Astrocyte of the spinal cord (primary cell): ENCODE measurements at regions not wholly inside any gene's neighbourhood (a gene's known extent, or its start where the extent isn't known, plus 50 kb on each side); places are given as distances from the start of the nearest gene placed in this dataset.

Source experiments
- DNase-seq: peaks from one replicate; pipeline ENCODE4 v3.0.0; 2011; ENCODE audit warnings: low read depth, low spot score
- H3K4me3 ChIP-seq: 2 replicates; pipeline ENCODE4 v1.5.1; 2011; ENCODE audit warnings: low read depth, mild to moderate bottlenecking, low read length, moderate library complexity
- in situ Hi-C: cut with HindIII; loops from 2 replicates; pipeline ENCODE4 v1.10.0; 2017; ENCODE audit warnings: low sequenced_read_pairs
- TF ChIP-seq, protein P1 (sequence below): IDR thresholded peaks from 2 replicates; pipeline ENCODE4 v1.5.1; 2012; ENCODE audit warnings: low read depth, mild to moderate bottlenecking, low read length, inconsistent platforms

DNA sequence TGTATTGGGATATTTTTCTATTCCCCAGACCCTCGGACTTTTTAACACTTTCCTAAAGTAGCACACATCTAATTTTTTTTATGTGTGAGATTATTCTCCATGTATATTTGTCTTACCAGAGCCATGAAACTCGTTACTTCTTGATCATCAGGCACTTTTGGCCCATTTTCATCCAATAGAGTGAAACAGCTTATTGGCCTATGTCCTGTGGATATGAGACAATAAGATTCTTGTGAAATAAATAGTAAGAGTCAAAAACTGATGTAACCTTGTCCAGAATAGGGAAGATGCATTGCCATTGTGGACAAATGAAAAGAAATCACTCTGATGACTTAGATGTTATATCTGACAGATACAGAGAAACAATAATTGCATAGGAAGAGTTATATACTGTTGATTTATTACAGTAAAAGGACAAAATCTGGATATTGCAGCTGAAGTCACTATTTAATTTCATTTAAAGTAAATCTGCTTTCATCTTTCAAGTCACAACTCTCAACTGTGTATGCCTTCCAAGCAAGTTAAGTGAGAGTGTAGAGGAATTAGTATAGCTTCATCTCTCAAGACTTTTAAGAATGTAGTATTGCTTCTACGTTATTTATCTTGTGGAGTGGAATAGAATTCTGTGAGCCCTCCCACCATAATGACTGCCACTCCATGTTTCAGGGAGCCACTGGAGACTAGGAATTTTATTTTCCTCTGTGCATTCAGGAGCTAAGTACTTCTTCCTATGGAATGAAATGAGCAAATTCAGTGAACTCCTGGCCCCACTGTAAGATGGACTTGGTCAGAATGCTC lies 86.9 kb downstream of the ADAMTS1 start:
- TF ChIP-seq, protein P1, sequence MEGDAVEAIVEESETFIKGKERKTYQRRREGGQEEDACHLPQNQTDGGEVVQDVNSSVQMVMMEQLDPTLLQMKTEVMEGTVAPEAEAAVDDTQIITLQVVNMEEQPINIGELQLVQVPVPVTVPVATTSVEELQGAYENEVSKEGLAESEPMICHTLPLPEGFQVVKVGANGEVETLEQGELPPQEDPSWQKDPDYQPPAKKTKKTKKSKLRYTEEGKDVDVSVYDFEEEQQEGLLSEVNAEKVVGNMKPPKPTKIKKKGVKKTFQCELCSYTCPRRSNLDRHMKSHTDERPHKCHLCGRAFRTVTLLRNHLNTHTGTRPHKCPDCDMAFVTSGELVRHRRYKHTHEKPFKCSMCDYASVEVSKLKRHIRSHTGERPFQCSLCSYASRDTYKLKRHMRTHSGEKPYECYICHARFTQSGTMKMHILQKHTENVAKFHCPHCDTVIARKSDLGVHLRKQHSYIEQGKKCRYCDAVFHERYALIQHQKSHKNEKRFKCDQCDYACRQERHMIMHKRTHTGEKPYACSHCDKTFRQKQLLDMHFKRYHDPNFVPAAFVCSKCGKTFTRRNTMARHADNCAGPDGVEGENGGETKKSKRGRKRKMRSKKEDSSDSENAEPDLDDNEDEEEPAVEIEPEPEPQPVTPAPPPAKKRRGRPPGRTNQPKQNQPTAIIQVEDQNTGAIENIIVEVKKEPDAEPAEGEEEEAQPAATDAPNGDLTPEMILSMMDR: no peak
- no peak overlapping the region for H3K4me3 ChIP-seq
- in situ Hi-C loops: no loop called here
- DNase-seq: no peak

DNA sequence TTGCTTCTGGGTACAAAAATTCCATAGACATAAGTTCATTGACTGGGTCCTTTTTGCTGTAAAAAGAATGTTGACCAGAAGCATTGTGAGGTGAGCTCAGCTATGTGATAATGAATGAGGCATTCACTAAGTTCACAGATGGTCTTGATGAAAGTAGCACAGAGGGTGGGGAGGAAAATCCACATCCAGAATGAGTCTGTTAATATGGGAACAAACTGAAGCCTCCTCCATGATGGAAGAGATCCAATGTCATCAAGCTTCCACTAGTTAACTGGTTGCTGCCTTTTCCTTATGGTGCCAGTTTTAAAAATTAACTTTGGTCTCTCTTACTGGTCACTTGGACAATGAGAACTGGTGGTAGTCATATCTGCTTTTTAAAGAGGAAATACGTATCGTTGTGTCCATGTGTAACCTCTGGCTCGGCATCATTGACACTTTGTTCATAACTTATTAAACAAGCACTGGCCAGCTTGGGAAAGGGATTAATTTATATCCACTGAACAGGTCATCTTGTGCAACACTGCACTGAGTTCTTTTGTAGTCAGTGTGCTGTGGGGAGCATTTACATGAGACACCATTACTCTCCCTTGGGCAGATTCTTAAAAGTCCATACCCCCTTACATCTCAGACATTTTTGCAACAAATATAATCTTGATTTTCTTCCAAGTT lies 88.6 kb downstream of the ADAMTS1 start:
- in situ Hi-C loops: no loop called here
- H3K4me3 ChIP-seq: no peak overlapping the region
- DNase-seq: peak; percentile 73
- TF ChIP-seq, protein P1: no peak

DNA sequence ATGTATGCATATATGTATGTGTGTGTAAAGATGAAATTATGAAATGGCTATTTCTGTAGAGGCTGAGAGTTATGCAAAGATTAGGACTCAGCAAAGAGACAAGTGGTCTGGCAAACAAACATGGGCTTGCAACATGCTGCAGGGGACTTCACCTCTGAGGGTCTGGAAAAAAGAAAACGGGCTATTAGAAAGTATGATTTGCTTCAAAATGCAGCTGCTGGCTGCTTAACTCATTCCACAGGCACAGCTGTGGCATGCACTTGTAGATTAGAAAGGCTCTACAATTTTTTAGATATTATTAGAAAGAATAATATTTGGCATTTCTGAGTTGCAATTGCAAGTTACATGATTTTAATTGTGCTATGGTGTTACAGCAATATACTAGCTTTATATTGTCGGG lies 90.4 kb downstream of the ADAMTS1 start:
- TF ChIP-seq, protein P1: no peak
- no peak for DNase-seq
- in situ Hi-C loops: no loop called here
- no peak overlapping the region for H3K4me3 ChIP-seq

DNA sequence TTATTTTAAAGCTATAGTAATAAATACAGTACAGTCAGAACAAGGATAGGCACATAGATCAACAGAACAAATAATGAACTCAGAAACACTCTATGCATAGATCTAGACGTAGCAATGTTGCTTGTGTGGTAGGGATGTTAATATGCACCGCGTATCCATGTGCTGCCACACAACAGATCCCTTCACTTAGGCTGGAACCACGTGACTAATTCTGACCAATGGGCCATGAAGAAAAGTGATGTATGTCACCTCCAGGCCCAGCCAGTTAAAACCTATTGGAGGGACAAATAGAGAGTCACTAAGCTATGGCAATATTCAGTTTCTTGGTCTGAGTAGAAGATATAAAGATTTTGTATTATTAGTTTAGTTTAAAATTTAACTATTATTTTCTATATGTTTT lies 91.4 kb downstream of the ADAMTS1 start:
- in situ Hi-C loops: no loop called here
- no peak for DNase-seq

DNA sequence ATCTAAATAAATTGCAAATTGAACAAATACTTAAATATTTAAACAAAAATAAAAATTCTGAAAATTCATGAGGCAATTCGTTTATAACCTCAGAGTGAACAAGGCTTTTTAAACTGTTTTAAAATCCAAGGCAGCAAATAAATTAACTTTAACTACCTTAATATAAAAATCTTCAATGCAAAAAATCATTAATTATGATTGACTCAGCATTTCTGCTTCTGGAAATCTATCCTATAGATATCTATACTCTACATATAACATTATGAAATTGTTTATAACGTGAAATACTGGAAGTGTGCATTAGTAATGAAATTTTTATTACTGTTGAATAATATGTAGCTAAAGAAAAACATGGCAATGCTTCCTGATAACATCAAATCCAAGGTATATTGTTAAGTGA lies 92.4 kb downstream of the ADAMTS1 start:
- no peak for DNase-seq
- no peak overlapping the region for H3K4me3 ChIP-seq
- TF ChIP-seq, protein P1: no peak
- in situ Hi-C loops: no loop called here

More for the DNA sequence above, 91.4 kb downstream of the ADAMTS1 start:
- TF ChIP-seq, protein P1: no peak
- no peak overlapping the region for H3K4me3 ChIP-seq

DNA sequence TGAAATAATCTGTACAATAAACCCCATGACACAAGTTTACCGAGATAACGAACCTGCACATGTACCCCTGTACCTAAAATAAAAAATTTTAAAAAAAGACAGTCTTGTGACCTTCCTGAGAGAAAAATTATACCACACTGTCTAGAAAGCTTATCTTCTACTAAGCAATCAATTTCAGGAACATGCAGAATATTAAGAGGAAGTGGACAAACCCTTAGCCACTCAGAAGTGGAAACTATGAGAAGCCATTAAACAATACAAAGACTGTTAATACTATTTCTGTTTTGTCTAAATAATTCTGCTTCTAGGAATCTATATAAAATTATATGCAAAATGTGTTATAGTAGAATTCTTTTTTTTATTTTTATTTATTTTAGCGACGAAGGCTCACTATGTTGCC lies 93.9 kb downstream of the ADAMTS1 start:
- in situ Hi-C loops: no loop called here
- DNase-seq: no peak
- TF ChIP-seq, protein P1: no peak

More for the DNA sequence above, 93.9 kb downstream of the ADAMTS1 start:
- H3K4me3 ChIP-seq: no peak overlapping the region
